ENCODE measurements at regions not wholly inside any gene's neighbourhood (a gene's known extent, or its start where the extent isn't known, plus 50 kb on each side); places are given as distances from the start of the nearest gene placed in this dataset.

GRCh38 chr14:40346275-40346674 is 914.0 kb upstream of the FBXO33 start:
- Histone ChIP-seq H3K27ac (ENCODE audit: low read length) (no peak overlapping the region), H3K4me3 (ENCODE audit: low read depth in 2 of 2, low read length in 2 of 2) (no peak overlapping the region), H3K27me3 (ENCODE audit: control insufficient read depth, insufficient read depth, low read length) (no peaks in the 10 kb centered on the region), H3K9me3 (ENCODE audit: control insufficient read depth, insufficient read depth, low read depth, low read length) (no peaks in the 10 kb centered on the region), H3K4me1 (ENCODE audit: control insufficient read depth, insufficient read depth, low read length) (no peaks in the 10 kb centered on the region), H3K36me3 (ENCODE audit: control insufficient read depth, insufficient read depth, low read length) (no peaks in the 10 kb centered on the region)
- in situ Hi-C loops (cut with HindIII; ENCODE audit: low pct_unique_long_range_greater_than_20kb, low sequenced_read_pairs): no loop called here
- ATAC-seq: no peak
- ChIA-PET CTCF (no interaction called here), POLR2A (no interaction called here)
- intact Hi-C loops (cut with micrococcal nuclease; ENCODE audit: unreplicated experiment): no loop called here
- no TSS peak for BruUV-seq (replicated peaks)
- TF ChIP-seq POLR2AphosphoS5 (IDR thresholded peaks at IDR 0.05; ENCODE audit: low read depth, low read length) (no peak), REST (IDR thresholded peaks at IDR 0.05; ENCODE audit: insufficient read depth in 1 of 2, low read depth in 2 of 2, low read length in 1 of 2) (no peak)
- DNase-seq (ENCODE audit: low read depth, low spot score): no peak

- DNase-seq (ENCODE audit: low read depth, low spot score): no peak
- Histone ChIP-seq H3K36me3 (ENCODE audit: control insufficient read depth, insufficient read depth, low read length) (no peaks in the 10 kb centered on the region), H3K27ac (ENCODE audit: low read length) (no peak overlapping the region), H3K4me3 (ENCODE audit: low read depth in 2 of 2, low read length in 2 of 2) (no peak overlapping the region), H3K27me3 (ENCODE audit: control insufficient read depth, insufficient read depth, low read length) (no peaks in the 10 kb centered on the region), H3K4me1 (ENCODE audit: control insufficient read depth, insufficient read depth, low read length) (no peaks in the 10 kb centered on the region), H3K9me3 (ENCODE audit: control insufficient read depth, insufficient read depth, low read depth, low read length) (no peaks in the 10 kb centered on the region)
- in situ Hi-C loops (cut with HindIII; ENCODE audit: low pct_unique_long_range_greater_than_20kb, low sequenced_read_pairs): no loop called here
- BruUV-seq (replicated peaks): no TSS peak
- TF ChIP-seq REST (IDR thresholded peaks at IDR 0.05; ENCODE audit: insufficient read depth in 1 of 2, low read depth in 2 of 2, low read length in 1 of 2) (no peak), SIN3A (IDR thresholded peaks at IDR 0.05; ENCODE audit: borderline replicate concordance, insufficient read depth, low read depth, low read length) (no peak), CTCF (IDR thresholded peaks at IDR 0.05) (no peak), TCF7L2 (IDR thresholded peaks at IDR 0.05; ENCODE audit: low read depth, low read length) (no peak), POLR2AphosphoS5 (IDR thresholded peaks at IDR 0.05; ENCODE audit: low read depth, low read length) (no peak)
- ChIA-PET POLR2A (no interaction called here), CTCF (no interaction called here)
- intact Hi-C loops (cut with micrococcal nuclease; ENCODE audit: unreplicated experiment): no loop called here
- no peak for ATAC-seq
Measured at GRCh38 chr14:40345334-40345733, 913.1 kb upstream of the FBXO33 start.

Data from Panc1 (cell line).